ENCODE measurements at regions not wholly inside any gene's neighbourhood (a gene's known extent, or its start where the extent isn't known, plus 50 kb on each side); places are given as distances from the start of the nearest gene placed in this dataset.

DNA sequence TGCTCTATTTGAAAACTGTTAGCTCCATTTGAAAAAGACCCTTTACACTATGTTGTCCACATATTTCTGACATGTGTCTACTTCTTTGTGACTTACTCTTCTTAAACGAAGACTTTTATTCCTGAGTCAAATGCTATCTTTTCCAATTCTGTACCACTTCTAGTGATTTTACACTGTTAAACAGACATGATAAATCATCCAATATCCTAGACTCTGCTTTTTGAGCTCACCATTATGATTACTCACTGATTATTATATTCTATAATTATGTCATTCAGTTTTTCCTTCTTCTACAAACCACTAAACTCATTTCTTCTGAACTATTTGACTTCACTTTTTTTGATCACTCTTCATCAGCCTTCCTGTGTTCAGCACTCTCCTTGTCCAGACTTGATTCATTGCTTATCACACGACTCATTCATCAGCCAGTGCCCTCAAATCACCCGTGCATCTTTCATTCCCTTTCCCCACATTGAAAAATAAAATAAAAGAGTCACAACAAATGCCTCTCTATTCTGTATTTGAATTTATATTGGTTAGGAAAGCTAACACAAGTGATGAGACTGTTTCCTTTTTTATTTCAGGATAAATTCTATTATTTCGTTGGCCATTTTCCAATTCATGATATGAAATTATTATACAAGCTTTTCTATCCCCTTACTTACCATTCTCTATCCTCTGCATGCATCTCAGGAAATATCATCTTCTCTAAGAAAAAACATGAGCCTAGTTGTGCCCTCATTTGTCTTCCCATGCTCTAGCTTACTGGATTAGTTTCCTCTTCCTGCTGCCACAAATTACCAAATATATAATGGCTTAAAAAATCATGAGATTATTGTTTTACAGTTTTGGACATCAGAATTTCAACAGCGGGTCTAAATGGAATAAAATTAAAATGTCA is 1482.1 kb upstream of the MIR17HG start:
- TF ChIP-seq, protein P1, sequence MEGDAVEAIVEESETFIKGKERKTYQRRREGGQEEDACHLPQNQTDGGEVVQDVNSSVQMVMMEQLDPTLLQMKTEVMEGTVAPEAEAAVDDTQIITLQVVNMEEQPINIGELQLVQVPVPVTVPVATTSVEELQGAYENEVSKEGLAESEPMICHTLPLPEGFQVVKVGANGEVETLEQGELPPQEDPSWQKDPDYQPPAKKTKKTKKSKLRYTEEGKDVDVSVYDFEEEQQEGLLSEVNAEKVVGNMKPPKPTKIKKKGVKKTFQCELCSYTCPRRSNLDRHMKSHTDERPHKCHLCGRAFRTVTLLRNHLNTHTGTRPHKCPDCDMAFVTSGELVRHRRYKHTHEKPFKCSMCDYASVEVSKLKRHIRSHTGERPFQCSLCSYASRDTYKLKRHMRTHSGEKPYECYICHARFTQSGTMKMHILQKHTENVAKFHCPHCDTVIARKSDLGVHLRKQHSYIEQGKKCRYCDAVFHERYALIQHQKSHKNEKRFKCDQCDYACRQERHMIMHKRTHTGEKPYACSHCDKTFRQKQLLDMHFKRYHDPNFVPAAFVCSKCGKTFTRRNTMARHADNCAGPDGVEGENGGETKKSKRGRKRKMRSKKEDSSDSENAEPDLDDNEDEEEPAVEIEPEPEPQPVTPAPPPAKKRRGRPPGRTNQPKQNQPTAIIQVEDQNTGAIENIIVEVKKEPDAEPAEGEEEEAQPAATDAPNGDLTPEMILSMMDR (IDR thresholded peaks at IDR 0.05) = no peak
- no peaks in the 10 kb centered on the region for H3K9me3 ChIP-seq
- no peak overlapping the region for H3K27ac ChIP-seq
- H3K4me1 ChIP-seq (ENCODE audit: control insufficient read depth in 1 of 2, low read depth in 2 of 2) = no peaks in the 10 kb centered on the region
- no peaks in the 10 kb centered on the region for H3K27me3 ChIP-seq (replicated peaks; ENCODE audit: insufficient read depth)
- ATAC-seq (ENCODE audit: insufficient number of reproducible peaks, low FRiP score, low read depth) = no peak
- no peaks in the 10 kb centered on the region for H3K36me3 ChIP-seq
- no peak for DNase-seq (ENCODE audit: low spot score)
- H3K4me3 ChIP-seq = no peak overlapping the region

DNA sequence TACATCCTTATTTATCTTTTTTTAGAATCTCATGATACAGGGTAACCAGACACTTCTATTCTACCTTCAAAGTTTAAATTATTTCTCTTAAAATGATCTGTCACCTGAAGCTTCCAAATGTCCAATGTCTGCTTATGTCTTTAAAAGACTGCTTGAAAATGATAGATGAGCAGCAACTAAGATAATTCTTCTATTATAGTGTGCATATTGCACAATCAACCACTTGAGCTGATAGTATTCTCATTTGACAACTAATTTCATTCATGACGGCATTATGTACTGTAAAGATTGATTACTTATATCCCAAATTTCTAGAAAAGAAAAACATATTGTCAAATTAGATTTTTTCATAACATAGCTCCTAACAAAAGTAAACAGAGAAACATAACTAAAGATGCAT is 1478.2 kb upstream of the MIR17HG start:
- Histone ChIP-seq H3K27ac (no peak overlapping the region), H3K27me3 (replicated peaks; ENCODE audit: insufficient read depth) (no peaks in the 10 kb centered on the region), H3K4me1 (ENCODE audit: control insufficient read depth in 1 of 2, low read depth in 2 of 2) (no peaks in the 10 kb centered on the region), H3K4me3 (no peak overlapping the region), H3K9me3 (no peaks in the 10 kb centered on the region), H3K36me3 (no peaks in the 10 kb centered on the region)
- ATAC-seq (ENCODE audit: insufficient number of reproducible peaks, low FRiP score, low read depth) = no peak
- DNase-seq (ENCODE audit: low spot score) = no peak
- TF ChIP-seq, protein P1 (IDR thresholded peaks at IDR 0.05) = no peak

DNA sequence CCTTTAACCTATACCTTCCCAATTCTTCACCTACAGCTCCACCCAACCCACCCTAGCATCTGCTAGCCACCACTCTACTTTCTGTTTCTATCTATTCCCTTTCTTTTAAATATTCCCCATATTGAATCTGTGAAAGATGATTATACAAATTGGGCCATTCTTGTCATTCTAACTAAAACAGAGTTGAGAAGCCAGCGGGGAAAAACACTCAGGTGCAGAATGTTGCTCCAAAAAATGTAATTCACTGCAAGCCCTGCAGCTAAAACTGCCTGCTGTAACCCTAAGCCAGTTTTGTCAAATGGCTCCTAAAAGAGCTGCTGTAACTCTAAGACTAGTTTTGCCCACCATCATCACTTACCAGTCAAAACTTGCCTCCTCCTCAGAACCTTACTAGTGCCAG is 1468.6 kb upstream of the MIR17HG start:
- Histone ChIP-seq H3K4me1 (ENCODE audit: control insufficient read depth in 1 of 2, low read depth in 2 of 2) (no peaks in the 10 kb centered on the region), H3K9me3 (no peaks in the 10 kb centered on the region), H3K36me3 (no peaks in the 10 kb centered on the region), H3K27ac (no peak overlapping the region), H3K4me3 (no peak overlapping the region), H3K27me3 (replicated peaks; ENCODE audit: insufficient read depth) (no peaks in the 10 kb centered on the region)
- TF ChIP-seq, protein P1 (IDR thresholded peaks at IDR 0.05) = no peak
- no peak for ATAC-seq (ENCODE audit: insufficient number of reproducible peaks, low FRiP score, low read depth)
- DNase-seq (ENCODE audit: low spot score) = no peak

DNA sequence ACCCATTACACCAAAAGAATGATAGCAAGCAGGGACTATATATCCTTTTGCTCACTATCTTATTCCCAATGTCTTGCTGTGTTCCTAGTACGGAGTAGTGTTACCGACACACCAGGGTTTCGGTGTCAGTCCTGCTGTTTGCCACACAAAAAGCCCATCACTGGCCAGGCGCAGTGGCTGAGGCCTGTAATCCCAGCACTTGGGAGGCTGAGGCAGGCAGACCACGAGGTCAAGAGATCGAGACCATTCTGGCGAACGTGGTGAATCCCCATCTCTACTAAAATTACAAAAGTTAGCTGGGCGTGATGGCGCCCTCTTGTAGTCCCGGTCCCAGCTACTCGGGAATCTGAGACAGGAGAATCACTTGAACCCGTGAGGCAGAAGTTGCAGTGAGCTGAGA is 1467.3 kb upstream of the MIR17HG start:
- TF ChIP-seq, protein P1 (IDR thresholded peaks at IDR 0.05) = no peak
- no peak overlapping the region for H3K27ac ChIP-seq

DNA sequence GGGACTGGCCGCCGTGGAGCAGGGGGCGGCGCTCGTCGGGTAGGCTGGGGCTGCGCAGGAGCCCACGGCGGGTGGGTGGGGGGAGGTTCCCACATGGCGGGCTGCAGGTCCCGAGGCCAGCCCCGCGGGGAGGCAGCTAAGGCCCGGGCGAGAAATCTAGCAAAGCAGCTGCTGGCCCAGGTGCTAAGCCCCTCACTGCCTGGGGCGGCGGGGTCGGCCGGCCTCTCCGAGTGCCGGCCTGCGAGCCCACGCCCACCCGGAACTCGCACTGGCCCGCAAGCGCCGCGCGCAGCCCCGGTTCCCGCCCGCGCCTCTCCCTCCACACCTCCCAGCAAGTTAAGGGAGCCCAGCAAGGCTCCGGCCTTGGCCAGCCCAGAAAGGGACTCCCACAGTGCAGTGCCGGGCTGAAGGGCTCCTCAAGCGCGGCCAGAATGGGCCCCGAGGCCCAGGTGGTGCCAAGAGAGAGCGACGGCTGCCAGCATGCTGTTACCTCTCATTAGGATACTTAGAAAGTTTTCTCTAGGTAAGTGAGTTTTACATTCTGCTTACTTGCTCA is 1463.5 kb upstream of the MIR17HG start:
- no peaks in the 10 kb centered on the region for H3K27me3 ChIP-seq (replicated peaks; ENCODE audit: insufficient read depth)
- H3K27ac ChIP-seq = no peak overlapping the region
- no peaks in the 10 kb centered on the region for H3K9me3 ChIP-seq
- TF ChIP-seq, protein P1 (IDR thresholded peaks at IDR 0.05) = no peak
- no peak for DNase-seq (ENCODE audit: low spot score)
- no peaks in the 10 kb centered on the region for H3K4me1 ChIP-seq (ENCODE audit: control insufficient read depth in 1 of 2, low read depth in 2 of 2)
- no peaks in the 10 kb centered on the region for H3K36me3 ChIP-seq
- no peak for ATAC-seq (ENCODE audit: insufficient number of reproducible peaks, low FRiP score, low read depth)
- no peak overlapping the region for H3K4me3 ChIP-seq

More for the DNA sequence above, 1467.3 kb upstream of the MIR17HG start:
- no peak for ATAC-seq (ENCODE audit: insufficient number of reproducible peaks, low FRiP score, low read depth)
- H3K9me3 ChIP-seq = no peaks in the 10 kb centered on the region
- DNase-seq (ENCODE audit: low spot score) = no peak
- H3K27me3 ChIP-seq (replicated peaks; ENCODE audit: insufficient read depth) = no peaks in the 10 kb centered on the region
- H3K4me1 ChIP-seq (ENCODE audit: control insufficient read depth in 1 of 2, low read depth in 2 of 2) = no peaks in the 10 kb centered on the region
- H3K36me3 ChIP-seq = no peaks in the 10 kb centered on the region
- no peak overlapping the region for H3K4me3 ChIP-seq

All from thoracic aorta (tissue), 2 donors.